UCSD-AML1 (cell line): ENCODE measurements at regions not wholly inside any gene's neighbourhood (a gene's known extent, or its start where the extent isn't known, plus 50 kb on each side); places are given as distances from the start of the nearest gene placed in this dataset.

Experiments
- DNase-seq: peaks from one replicate; lab custom pipeline; 2025; ENCODE audit not compliant: unreplicated experiment; lab: John Stamatoyannopoulos, UW

DNA sequence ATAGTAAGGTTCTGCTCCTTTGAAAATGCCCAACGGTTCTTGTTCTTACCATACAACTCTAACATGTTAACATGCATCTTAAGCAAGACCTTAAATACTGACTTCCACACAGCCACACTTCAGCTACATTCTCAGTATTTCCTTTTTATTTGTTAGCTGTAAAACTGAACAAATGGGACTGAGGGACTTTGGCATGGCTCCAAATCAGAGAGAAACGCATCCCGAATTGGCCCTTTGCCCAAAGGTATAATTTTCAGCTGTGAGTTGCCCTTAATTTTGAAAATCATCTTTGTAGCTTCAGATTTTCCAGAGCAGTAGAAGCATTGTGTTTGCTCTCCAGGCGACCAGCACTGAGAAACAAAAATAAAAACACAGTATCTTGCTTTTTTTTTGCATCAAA lies 56.4 kb downstream of the NEUROD6 start:
- DNase-seq = no peak

DNA sequence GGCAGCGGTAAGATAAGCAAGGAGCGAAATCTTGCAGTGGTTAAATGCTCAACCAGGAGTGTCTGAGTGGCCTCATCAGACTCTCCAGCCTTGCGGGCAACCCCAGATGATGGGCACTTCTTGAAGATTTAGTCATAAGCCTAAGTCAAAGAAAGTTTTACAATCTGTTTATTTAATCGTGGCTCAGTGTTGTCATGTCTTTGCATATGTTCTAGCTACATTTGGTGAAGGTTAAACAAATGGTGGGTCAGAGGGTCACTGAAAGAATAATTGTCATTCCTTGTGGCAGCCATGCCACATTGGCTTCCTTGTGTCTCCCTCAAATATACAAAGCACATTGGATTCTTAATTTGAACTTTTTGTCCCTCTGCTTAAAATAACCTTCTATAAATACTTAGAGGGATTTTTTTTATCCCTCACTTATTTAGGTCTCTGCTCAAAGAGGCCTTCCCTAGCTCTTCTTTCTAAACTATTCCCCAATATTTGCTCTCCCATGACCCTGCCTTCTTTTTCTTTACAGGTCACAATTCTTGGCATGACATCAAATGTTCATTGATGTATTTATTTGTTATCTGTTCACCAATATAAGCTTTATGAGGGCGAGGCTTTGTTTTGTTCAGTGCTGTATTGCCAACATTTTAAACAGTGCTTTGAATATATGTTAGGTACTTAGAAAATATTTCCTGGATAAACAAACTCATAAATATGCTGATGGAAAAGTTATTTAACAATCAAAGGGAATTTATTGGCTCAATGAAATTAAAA lies 68.7 kb downstream of the NEUROD6 start:
- DNase-seq = no peak

DNA sequence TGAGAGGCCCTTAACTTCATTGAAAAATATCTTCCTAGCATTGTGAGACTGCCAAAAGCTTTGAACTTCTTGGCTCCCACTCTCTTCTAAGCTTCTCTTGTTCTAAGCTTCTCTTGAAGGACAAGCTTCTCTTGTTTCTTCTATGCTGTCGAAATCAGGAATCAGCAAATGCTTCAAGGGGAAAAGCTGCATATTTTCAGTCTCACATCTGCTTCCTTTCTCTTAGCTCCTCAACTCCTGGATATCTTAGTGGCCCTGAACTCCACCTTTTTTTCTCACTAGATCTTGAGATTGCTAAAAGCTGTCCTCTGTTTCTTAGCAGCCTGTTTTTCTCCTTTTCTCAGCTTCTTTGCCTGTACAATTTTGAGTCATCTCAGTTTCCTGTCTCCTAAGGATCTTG lies 73.0 kb downstream of the NEUROD6 start:
- DNase-seq = no peak

DNA sequence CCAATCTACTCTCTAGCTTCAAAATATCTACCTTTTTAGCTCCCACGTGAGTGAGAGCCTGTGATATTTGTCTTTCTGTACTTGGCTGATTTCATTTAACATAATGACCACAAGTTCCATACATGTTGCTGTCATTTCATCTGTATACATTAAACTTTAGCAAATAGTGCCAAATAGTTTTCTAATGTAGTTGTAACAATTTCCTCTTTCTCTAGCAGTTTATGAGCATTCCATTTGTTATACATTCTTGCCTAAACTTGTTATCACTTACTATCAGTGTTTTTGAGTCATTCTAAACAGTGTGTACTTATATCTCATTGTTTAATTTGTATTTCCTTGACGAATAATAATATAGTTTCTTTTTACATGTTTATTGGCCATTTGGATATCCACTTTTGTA lies 77.2 kb downstream of the NEUROD6 start:
- no peak for DNase-seq

DNA sequence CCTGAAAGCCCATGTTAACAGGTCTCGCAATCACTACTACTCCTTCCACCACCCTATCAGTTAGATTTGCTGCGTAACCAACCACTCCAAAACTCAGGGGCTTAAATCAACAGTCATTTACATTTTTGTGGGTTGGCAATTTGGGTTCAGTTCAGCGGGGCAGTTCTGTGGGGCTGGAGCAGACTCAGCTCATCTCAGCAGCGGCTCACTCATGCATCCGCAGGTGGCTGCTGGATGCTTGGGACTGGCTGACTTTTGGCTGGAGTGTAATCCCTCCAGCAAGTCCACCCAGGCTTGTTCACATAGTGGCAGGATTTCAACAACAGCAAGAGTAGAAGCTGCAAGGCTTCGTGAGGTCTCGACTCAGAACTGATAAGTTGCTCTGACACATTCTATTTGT lies 79.2 kb downstream of the NEUROD6 start:
- DNase-seq = no peak

DNA sequence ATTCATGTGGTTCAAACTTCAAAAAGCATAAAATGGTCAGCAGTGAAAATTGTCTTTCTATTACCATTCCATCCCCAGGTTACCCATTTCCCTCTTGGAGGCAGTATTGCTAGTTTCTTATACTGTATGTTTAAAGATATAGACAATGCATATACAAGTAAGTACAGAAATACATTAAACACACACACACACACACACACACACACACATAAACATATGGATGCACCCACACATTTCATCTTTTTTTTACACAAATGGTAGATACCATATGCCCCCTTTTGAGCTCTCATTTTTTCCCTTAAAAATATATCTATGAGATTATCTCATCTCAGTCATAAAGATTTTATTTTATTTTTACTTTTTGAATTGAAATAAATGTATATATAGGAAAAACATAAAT lies 79.7 kb downstream of the NEUROD6 start:
- DNase-seq = no peak

DNA sequence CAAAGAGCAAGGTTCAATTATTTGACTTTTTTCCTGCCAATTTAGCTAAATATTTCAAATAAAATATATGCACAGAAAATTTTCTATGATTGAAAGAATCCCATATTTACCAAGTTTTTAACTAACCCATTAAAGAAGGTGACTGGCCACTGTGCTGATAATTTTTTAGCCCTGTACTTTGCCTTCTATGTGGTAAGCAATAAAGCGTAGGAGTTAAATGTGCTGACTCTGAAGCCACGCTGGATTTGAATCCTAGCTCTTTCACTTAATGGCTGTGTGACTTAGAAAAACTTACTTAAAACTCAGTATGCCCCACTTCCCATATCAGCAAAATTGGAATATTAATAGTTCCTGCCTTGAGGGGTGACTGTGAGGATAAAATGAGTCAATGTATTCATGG lies 82.1 kb downstream of the NEUROD6 start:
- DNase-seq = no peak

DNA sequence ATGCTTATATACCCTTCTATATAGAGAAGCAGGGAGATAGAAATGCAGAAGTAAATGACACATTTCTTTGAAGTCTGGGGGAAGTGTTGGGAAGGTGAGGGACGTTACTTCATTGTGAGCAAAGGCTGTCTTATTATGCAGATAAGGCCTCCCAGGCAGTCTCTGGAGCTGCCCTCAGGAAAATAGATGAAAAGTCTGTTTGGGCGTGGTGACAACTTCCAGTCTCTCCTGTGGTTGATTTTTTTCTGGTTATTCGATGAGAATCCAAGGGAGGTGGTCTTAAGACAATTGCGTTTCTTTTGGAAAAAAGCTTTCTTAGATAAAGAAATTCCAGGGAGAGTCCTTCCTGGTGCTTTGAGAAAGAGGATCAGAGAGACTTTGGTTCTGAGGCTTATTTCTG lies 84.0 kb downstream of the NEUROD6 start:
- no peak for DNase-seq

DNA sequence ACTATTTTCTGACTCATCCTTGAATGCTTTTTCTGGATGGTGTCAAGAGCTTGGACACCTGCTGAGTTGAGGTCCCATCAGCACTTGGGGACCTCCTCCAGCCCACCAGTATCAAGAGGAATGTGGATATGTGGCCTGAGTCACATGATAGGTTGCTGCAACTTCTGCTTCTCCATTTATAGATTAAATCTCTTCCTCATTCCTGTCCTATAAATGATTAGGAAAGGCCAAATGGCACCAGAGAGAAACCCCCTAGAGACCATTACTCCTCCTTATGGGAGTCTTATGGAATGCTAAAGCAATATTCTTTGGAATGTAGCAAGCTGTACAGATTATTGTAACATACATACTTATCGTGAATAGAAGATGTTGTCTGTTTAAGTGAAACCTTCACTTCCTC lies 85.6 kb downstream of the NEUROD6 start:
- no peak for DNase-seq

DNA sequence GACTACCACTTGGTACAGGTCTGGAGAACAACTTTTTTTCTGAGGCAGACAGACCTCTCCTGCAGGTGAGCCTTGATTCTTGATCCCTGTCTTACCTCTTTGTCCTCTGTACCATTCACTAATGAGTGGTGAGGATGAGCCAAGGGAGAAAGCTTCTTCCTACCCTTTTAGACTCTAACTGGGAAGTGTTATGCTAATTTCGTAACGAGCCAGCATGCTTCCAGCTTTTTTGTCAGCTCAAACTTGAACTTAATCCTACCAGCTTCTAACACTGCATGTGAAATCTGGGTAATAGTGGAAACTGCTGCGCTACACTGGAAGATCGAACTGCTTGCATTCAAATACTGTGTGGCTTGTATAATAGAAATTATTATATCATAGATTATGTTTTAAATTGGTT lies 87.0 kb downstream of the NEUROD6 start:
- DNase-seq = no peak

DNA sequence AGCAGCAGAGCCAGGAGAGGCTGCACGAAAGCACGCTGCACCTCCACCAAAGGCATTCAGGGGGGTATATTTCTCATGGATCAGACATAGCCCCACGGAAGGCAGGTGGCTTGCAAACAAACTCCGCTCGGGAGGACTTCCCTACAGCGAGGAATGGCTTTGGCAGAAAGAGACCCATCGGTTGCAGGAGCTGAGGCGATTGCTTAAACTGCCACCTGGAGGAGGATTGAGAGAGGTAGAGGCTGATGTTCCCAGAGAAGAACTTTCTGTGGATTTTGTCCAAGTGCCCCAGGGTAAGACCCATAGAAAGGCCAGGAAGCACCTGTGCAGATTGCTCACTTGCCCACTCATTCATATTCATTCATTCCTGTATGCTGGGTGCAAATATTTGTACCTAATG lies 89.1 kb downstream of the NEUROD6 start:
- no peak for DNase-seq

DNA sequence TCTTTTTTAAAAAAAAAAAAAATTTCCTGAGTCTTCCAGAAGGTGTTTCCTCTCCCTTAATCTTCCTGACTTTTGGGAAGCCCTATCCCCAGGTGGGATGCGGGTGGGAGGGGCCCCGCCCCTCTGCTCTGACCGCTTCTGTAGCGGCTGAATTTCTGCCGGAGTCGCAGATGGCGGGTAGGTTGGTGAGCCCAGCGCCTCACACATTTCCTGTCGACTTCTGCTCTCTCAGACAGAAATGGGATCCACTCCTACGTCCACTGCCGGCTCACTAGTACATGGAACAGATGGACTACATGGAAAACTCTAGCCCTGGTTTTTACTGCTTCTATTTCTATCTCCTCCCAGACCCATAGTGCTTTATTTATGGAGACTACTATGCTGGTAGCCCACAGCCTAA lies 90.9 kb downstream of the NEUROD6 start:
- DNase-seq = no peak

DNA sequence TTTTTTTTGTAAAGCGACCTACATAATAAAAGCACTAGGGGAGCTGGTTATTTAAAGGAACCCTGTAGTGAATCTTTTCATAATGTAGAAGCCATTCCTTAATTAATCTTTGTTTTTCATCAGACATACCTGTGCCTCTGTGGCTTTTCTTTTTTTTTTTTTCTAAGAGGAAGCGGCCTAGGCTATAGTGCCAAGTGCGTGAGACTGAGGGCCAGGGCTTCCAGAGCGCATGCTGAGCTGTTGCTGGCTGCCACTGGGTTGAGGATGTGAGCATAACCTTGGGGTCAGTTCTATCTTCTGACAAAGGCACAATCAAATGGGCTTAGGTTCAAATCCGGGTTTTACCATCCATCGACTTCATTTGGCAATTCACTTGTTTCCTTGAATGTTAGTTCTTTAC lies 103.7 kb downstream of the NEUROD6 start:
- no peak for DNase-seq

DNA sequence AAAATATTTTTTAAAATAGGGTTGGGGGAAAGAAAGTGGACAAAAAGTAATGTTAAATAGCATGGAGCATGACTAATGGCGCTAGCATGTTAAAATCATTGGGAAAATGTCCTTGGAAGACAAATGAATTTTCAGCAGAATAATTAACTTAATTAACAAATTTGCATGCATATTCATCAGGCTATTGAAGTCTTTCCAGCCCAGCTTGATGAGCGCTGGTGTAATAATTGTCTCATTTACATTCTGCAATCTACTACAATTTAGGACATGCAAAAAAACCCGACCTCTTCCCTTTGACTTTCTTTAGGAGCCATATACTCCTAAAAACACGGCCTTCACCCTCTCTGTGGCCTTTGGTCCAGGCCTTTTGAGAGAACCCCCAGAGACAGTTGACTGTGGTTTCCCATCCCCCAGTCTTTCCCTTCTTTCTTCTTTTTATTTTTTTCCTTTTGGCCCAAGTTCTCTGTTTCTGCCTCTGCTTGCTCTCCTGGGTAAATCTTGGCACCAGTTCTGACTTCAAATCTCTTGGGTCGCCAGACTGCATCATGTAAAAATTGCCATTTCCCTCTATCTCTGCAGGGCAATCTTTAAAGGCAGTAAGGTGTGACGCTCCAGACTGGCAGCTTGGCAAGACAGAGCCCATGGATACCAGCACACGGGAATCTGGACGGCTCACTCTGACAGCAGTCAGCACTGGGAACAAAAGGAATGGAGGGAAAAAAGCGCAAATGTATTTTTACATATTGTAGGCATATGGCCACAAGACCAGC lies 105.5 kb downstream of the NEUROD6 start:
- DNase-seq = no peak

DNA sequence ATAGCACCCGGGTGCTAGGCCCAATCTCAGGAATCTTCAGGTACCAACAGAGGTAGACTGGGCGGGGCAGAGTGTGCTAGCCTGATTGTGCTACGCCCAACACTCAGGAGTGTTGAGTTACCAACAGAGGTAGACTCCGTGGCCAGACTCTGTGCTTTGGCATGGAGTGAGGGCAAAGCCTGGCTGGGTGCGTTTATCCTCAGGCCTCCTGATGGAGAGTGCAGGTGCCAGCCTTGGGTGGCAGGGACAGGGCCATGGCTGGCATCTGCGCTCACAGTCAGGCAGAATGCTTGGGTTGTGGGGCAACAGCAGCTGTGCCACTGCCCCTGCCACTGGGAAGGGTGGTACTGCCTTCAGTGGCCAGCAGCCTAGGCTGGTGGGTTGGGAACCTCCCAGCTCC lies 111.6 kb downstream of the NEUROD6 start:
- no peak for DNase-seq

DNA sequence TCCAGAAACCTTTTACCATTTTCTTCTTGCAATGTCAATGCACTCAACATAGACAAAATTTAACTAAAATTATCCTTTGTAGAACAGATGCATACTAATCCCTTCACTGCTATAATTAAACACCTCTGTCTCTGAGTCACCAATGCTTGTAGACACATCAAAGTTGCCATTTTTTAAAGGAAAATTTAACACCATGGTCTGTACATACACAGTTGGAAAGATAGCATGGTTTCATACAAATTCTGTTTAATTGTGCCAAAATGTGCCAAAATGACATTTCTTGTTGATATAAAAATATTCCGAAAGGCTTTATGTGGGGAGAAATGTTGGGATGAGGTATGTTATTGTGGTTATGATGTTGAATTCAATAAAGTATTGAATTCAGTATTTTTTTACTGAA lies 125.8 kb downstream of the NEUROD6 start:
- no peak for DNase-seq

DNA sequence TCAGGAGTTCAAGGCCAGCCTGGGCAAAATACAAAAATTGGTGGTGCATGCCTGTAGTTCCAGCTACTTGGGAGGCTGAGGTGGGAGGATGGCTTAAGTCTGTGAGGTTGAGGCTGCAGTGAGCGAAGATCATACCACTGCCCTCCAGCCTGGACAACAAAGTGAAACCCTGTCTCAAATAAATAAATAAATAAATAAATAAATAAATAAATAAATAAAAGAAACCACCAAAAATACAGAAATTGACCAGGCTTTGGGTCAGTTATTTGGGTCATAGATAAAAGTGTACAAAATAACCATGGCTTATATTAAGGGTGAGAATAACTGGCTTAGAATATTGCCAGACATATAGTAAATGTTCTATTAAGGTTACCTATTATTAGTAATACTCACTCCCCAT lies 129.2 kb downstream of the NEUROD6 start:
- DNase-seq = no peak

DNA sequence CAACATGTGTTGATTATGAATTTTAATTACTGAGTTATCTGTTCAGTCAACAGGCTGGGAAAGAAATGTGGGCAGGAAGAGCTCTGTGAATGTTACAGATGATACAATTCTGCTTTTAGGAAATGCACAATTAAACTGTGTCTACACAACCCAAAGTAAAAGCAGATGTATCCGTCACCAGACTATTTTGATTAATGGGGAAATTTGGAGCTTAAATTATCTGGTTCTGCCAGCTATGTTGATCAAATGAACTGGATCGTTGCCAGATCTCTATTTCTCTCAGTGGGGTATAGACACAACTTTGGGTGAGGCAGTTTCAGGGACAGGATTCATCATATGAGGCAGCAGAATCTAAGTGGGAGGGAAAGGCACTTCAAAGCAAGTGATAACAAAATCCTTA lies 136.5 kb downstream of the NEUROD6 start:
- no peak for DNase-seq

DNA sequence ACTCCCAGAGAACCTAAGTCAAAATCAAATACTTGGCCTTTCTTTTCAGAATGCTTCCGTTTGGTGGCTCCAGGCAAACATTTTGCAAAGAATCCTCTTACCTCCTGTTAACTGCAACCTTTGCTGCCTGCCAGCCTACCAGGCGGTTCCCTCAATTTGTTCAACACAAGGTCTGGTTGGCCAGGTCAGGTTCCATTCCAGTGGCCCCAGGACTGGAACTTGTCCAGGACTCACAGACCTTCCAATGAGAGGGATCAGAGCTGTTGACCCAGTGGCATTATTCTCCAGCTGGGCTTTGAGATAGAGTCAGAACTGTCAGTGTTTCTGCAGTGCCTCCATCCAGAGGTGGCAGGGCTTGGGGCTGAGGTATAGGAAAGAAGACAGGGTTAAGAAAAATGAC lies 137.0 kb downstream of the NEUROD6 start:
- DNase-seq = no peak

DNA sequence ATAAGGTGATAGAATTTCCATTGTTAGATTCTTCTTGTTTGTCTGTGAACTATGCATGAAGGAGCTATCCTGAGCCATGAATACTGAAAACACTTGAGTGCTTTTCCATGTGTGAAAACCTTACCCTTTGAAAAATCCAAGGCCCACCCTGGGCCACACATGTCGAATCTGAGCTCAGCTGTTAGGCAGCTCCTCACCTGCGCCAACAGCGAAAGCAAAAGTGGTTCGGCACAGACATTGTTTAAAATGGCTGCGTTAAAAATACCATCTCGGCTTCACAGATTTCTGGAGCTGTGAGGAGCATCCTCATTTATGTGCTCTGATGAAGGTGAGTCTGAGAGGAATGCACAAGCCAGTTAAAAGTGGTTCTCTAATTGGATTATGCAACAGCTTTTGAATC lies 137.7 kb downstream of the NEUROD6 start:
- no peak for DNase-seq

DNA sequence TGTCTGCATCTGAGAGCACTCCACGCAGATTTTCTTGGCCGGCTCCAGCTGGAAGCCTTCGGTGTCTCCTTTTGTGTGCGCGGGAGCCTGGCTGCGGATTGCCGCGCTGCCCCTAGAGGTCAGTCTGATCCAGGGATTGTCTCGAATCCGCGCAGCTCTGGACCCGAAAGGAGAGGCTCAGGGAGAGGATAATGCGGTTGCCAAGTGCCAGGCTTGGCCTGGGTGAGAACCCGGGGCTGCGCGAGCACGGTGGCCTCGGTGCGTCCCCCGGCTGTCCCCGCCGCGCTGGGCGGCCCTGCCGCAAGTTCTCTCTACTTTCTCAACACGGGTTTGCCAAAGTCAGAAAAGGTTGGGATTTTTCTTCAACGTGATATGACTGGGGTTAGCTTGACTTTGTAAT lies 140.9 kb downstream of the ADCYAP1R1 start:
- peak; percentile 5 for DNase-seq

DNA sequence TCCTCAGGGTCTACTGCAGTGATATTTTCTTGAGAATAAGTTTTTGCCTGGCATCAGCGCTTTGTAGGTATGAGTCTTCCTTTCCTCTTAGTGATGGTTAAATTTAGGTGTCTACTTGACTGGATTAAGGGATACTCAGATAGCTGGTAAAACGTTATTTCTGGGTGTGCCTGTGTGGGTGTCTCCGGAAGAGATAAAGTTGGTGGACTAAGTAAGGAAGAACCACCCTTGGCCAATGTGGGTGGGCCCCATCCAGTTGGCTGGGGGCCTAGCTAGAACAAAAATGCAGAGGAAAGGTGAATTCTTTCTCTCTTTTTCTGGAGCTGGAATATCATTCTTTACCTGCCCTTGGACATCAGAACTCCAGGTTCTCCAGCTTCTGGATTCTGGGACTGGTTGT lies 138.8 kb downstream of the ADCYAP1R1 start:
- no peak for DNase-seq

DNA sequence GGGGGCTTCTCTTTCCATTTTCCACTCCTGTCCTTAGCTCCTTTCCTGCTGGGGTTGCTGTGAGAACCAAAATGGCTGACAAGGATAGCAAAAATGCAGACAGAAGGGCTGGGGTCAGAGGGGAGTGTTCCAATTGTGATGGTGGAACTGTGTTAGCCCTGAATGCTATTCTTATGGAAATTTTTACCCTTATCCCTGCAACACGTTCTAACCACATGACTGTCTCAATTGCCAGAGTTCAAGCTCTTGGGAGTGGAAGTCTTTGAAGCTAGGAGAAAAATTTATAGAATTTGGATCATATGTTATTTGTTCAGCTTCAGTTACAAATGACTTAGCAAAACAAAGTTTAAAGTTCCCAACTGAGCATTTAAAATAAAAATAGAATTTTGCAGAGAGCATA lies 134.1 kb downstream of the ADCYAP1R1 start:
- no peak for DNase-seq
